Small intestine (tissue), 7 donors: ENCODE measurements at regions not wholly inside any gene's neighbourhood (a gene's known extent, or its start where the extent isn't known, plus 50 kb on each side); places are given as distances from the start of the nearest gene placed in this dataset.
"Not testable (repeated sequence)": the region's sequence is repeated elsewhere in the genome, so short reads cannot be mapped to it uniquely, and the experiment has no call there.

Experiments
- DNase-seq, 2 donors: peaks; one replicate each; pipeline versions ENCODE4 v3.0.0 to v3.0.0-alpha.2; 2013
- FAIRE-seq: peaks from 2 replicates; lab custom pipeline; 2012; peaks lifted over from hg19 to GRCh38; lab: Jason Lieb, UNC
- H3K27ac ChIP-seq, 3 donors: one replicate each; pipeline ENCODE4 v1.5.1; 2013; ENCODE audit warnings: low read length in 2 of 3, mild to moderate bottlenecking in 2 of 3, control low read depth in 1 of 3, inconsistent platforms in 1 of 3, low read depth in 1 of 3, moderate library complexity in 1 of 3
- H3K27me3 ChIP-seq, 3 donors: one replicate each; pipeline ENCODE4 v1.6.1; 2013; ENCODE audit warnings: low read length in 3 of 3, inconsistent platforms in 1 of 3; ENCODE audit not compliant: control insufficient read depth in 3 of 3, insufficient read depth in 3 of 3
- H3K36me3 ChIP-seq, 3 donors: one replicate each; pipeline ENCODE4 v1.6.1; 2013; ENCODE audit warnings: low read length in 3 of 3, inconsistent platforms in 1 of 3, low read depth in 1 of 3, mild to moderate bottlenecking in 1 of 3, moderate library complexity in 1 of 3; ENCODE audit not compliant: control insufficient read depth in 3 of 3, insufficient read depth in 2 of 3
- H3K4me1 ChIP-seq, 3 donors: one replicate each; pipeline ENCODE4 v1.6.1; 2013; ENCODE audit warnings: low read length in 2 of 3, inconsistent platforms in 1 of 3, low read depth in 1 of 3, mild to moderate bottlenecking in 1 of 3, moderate library complexity in 1 of 3; ENCODE audit not compliant: control insufficient read depth in 3 of 3, insufficient read depth in 2 of 3
- H3K4me3 ChIP-seq, 3 donors: one replicate each; pipeline ENCODE4 v1.5.1; 2013; ENCODE audit warnings: low read length in 3 of 3, control low read depth in 1 of 3, inconsistent platforms in 1 of 3, low read depth in 1 of 3, mild to moderate bottlenecking in 1 of 3, moderate library complexity in 1 of 3
- H3K9me3 ChIP-seq, 2 donors: one replicate each; pipeline ENCODE4 v1.6.1; 2013; ENCODE audit warnings: low read depth in 1 of 2, low read length in 1 of 2; ENCODE audit not compliant: control insufficient read depth in 2 of 2, insufficient read depth in 1 of 2
- WGBS, 3 donors: extraction: QIAGEN DNeasy Blood & Tissue Kit; methylation state at CpG; one replicate each; pipeline ENCODE4 v1.1.7; 2013; 5-methylcytosine and 5-hydroxymethylcytosine counted together
- donor health status: healthy with polysubstance abuse.
- donor health status: control.
- donor health status: control.
- donor health status: Bipolar disorder and iron deficiency.
- donor health status: healthy.

- Histone ChIP-seq H3K27me3 (no peaks in the 10 kb centered on the region), H3K4me1 (no peaks in the 10 kb centered on the region), H3K27ac (no peak overlapping the region), H3K36me3 (no peaks in the 10 kb centered on the region), H3K9me3 (peaks cover 0 to 2% of the 10 kb centered on the region in 2 donors), H3K4me3 (no peak overlapping the region)
- no peak for FAIRE-seq
- 41 to 48% (median 43%) methylated on average over 2 of the region's 2 CpGs for WGBS, 3 donors
- no peak for DNase-seq
Observed at GRCh38 chr5:15283076-15283475, 216.9 kb upstream of the FBXL7 start.

GRCh38 chr5:15282611-15283010 lies 217.4 kb upstream of the FBXL7 start:
- H3K27me3 ChIP-seq: no peaks in the 10 kb centered on the region
- no peak for DNase-seq
- no peak overlapping the region for H3K4me3 ChIP-seq
- 69 to 71% (median 69%) methylated on average over 2 of the region's 2 CpGs for WGBS, 3 donors
- H3K27ac ChIP-seq: no peak overlapping the region
- no peaks in the 10 kb centered on the region for H3K4me1 ChIP-seq
- H3K36me3 ChIP-seq: no peaks in the 10 kb centered on the region
- no peak for FAIRE-seq
- H3K9me3 ChIP-seq: peaks cover 0 to 2% of the 10 kb centered on the region in 2 donors

- H3K27ac ChIP-seq, H3K36me3 ChIP-seq, H3K4me3 ChIP-seq, FAIRE-seq, H3K27me3 ChIP-seq, H3K9me3 ChIP-seq, H3K4me1 ChIP-seq, DNase-seq: not testable (repeated sequence)
- WGBS, 3 donors: 45 to 66% (median 59%) methylated on average over 9 of the region's 9 CpGs
Observed at GRCh38 chr5:15271596-15271995, 228.4 kb upstream of the FBXL7 start.

- no peaks in the 10 kb centered on the region for H3K36me3 ChIP-seq
- WGBS, 3 donors: 75 to 77% (median 77%) methylated on average over 2 of the region's 2 CpGs
- no peaks in the 10 kb centered on the region for H3K4me1 ChIP-seq
- no peaks in the 10 kb centered on the region for H3K27me3 ChIP-seq
- peaks cover 0 to 4% of the 10 kb centered on the region in 2 donors for H3K9me3 ChIP-seq
- FAIRE-seq: no peak
- no peak overlapping the region for H3K27ac ChIP-seq
- H3K4me3 ChIP-seq: no peak overlapping the region
- no peak for DNase-seq
Observed at GRCh38 chr5:15267966-15268365, 232.0 kb upstream of the FBXL7 start.

- 55 to 64% (median 57%) methylated on average over 1 of the region's 1 CpG for WGBS, 3 donors
- FAIRE-seq: no peak
- no peaks in the 10 kb centered on the region for H3K27me3 ChIP-seq
Observed at GRCh38 chr5:15266841-15267240, 233.1 kb upstream of the FBXL7 start.

GRCh38 chr5:15266229-15266628 lies 233.8 kb upstream of the FBXL7 start:
- FAIRE-seq: no peak
- H3K36me3 ChIP-seq: no peaks in the 10 kb centered on the region
- no peak overlapping the region for H3K4me3 ChIP-seq
- WGBS, 3 donors: 72 to 91% (median 88%) methylated on average over 1 of the region's 1 CpG
- DNase-seq: no peak
- H3K9me3 ChIP-seq: peaks cover 0 to 4% of the 10 kb centered on the region in 2 donors
- no peaks in the 10 kb centered on the region for H3K27me3 ChIP-seq
- H3K27ac ChIP-seq: no peak overlapping the region
- no peaks in the 10 kb centered on the region for H3K4me1 ChIP-seq

More at GRCh38 chr5:15266841-15267240, 233.1 kb upstream of the FBXL7 start:
- Histone ChIP-seq H3K36me3 (no peaks in the 10 kb centered on the region), H3K27ac (no peak overlapping the region), H3K4me3 (no peak overlapping the region), H3K9me3 (peaks cover 0 to 4% of the 10 kb centered on the region in 2 donors), H3K4me1 (no peaks in the 10 kb centered on the region)
- DNase-seq: no peak

- FAIRE-seq (no peak), DNase-seq (no peak)
- WGBS, 3 donors: 63 to 84% (median 68%) methylated on average over 1 of the region's 1 CpG
Observed at GRCh38 chr5:15263942-15264341, 236.0 kb upstream of the FBXL7 start.

GRCh38 chr5:15263406-15263805 lies 236.6 kb upstream of the FBXL7 start:
- FAIRE-seq: no peak
- Histone ChIP-seq H3K4me3 (no peak overlapping the region), H3K9me3 (peaks cover 0 to 4% of the 10 kb centered on the region in 2 donors), H3K27me3 (no peaks in the 10 kb centered on the region), H3K4me1 (no peaks in the 10 kb centered on the region), H3K27ac (no peak overlapping the region), H3K36me3 (no peaks in the 10 kb centered on the region)
- 67 to 83% (median 69%) methylated on average over 2 of the region's 2 CpGs for WGBS, 3 donors
- no peak for DNase-seq

More at GRCh38 chr5:15263942-15264341, 236.0 kb upstream of the FBXL7 start:
- no peak overlapping the region for H3K27ac ChIP-seq
- H3K4me3 ChIP-seq: no peak overlapping the region
- no peaks in the 10 kb centered on the region for H3K27me3 ChIP-seq
- H3K9me3 ChIP-seq: peaks cover 0 to 4% of the 10 kb centered on the region in 2 donors
- no peaks in the 10 kb centered on the region for H3K36me3 ChIP-seq
- no peaks in the 10 kb centered on the region for H3K4me1 ChIP-seq

- no peak overlapping the region for H3K4me3 ChIP-seq
- no peaks in the 10 kb centered on the region for H3K36me3 ChIP-seq
- no peak overlapping the region for H3K27ac ChIP-seq
- no peaks in the 10 kb centered on the region for H3K4me1 ChIP-seq
- DNase-seq (no peak), FAIRE-seq (no peak)
- H3K9me3 ChIP-seq: no peaks in the 10 kb centered on the region
- no peaks in the 10 kb centered on the region for H3K27me3 ChIP-seq
Observed at GRCh38 chr5:15261269-15261995, 238.5 kb upstream of the FBXL7 start.
